ENCODE measurements at regions not wholly inside any gene's neighbourhood (a gene's known extent, or its start where the extent isn't known, plus 50 kb on each side); places are given as distances from the start of the nearest gene placed in this dataset.

DNA sequence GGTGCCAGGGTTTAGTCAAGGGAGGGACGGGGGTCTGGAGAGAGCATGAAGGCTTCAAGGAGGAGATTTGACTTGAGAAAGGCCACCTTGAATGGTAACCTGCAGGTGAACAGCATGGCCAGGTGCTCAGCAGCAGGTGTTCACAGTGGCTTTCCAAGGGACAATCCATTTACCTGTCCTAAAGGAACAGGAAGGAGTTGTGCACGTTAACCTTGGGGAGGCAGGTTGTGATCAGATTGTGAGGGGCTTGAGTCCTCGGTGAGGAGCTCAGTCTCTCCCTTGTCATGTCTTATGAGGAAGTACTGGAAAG is 120.1 kb upstream of the ERCC6L2 start:
- DNase-seq, result no peak

DNA sequence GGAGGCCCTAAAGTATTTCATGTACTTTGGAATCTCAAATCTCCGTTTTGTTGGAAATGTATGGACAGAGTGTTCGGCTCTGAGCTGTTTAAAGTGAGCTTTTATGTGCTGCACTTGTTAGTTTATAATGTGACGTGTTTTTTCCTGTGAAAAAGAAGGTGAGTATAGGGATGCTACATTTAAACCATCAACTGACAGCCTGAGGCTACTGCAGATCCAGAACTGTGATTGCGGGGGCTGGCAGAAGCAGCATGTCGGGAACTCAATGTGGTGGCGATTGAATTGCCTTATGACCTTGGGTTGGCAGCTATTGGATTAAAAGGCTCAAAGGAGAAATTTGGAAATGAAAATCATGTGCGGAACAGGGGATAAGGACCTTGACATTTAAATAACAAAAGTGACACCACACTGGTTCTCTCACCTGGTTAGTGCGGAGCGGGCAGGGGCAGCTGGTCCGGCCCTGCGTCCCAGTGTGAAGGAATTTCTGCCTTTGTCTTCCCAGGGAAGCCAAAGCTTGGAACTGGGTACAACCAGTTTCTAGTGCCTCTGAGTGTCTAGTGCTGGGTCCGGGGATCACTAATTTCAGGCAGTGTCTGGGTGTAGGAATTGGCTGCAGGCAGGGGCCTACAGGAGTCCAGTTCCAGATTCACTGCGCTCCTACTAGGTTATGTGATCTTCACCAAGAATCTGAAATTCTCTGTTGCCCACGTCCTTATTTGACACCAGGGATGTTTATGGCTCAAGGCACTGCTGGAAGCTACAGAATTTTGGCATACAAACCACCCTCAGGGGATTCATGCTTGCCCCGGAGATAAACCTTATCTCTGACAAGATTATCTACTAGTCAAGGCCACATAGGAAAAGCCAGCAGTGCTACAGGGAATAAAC is 120.7 kb upstream of the ERCC6L2 start:
- no peak for DNase-seq

DNA sequence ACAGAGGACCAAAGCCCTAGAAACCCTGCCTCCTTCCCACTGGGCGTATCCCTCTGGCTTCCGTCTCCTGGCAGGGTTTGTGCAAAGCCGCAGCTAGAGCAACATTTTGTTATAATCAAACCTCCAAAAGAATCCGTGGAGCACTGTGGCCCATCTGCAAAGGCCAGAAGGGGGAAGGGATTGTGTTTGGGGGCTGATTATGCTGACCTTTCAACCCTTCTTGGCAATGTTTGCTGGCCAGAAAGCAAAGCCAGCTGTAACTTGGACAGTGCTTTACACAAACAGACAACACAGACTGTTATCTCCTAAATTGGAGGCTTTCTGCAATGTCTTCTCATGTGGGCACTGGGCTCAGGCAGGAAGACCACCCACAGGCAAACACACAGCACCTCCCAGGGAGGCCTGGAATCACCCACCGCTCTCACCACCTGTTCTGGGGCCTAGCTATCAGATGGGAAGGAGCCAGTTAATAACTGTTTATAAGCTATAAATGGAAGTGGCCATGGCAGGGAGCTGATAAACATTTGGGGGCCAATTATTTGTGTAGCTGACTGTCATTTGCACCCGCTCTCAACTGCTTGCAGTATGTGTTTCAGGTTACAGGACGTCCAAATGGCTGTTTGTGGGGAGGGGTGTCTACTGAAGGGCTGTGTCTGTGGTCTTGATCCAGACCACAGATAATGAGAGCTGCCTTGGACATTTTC is 121.6 kb upstream of the ERCC6L2 start:
- DNase-seq, result no peak

DNA sequence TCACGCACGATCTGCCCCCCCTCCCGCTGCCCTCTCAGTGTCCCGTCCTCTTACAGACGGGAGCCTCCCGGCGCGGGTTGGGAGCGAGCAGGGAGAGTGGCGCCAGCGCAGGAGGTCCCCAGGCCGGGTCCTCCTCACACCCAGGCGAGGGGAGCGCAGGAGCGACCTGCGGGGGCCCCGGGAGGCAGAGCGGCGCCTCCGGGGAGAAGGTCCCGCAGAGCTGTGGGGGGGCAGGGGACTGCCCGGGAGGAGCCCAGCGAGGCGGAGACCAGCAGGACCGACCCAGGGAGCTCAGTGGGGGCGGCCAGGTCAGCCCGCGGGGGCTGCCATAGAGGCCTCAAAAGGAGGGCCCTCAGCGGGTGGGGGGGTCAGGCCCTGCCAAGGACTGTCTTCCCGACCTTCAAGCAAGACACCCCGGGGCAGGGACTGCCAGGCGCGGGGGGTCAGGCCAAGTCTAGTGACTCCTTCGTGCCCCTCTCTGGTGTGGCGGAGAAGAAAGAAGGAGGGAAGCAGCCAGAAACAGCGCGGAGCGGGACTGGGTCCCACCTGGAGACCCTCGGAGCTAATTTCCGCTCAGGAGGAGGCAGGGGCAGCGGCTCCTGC is 123.3 kb upstream of the ERCC6L2 start:
- no peak for DNase-seq

DNA sequence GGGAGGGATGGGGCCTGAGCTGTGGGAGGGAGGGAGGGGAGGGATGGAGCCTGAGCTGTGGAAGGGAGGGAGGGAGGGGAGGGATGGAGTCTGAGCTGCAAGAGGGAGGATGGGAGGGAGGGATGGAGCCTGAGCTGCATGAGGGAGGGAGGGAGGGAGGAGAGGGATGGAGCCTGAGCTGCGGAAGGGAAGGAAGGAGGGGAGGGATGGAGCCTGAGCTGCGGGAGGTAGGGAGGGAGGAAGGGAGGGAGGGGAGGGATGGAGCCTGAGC is 124.0 kb upstream of the ERCC6L2 start:
- DNase-seq, result no peak

DNA sequence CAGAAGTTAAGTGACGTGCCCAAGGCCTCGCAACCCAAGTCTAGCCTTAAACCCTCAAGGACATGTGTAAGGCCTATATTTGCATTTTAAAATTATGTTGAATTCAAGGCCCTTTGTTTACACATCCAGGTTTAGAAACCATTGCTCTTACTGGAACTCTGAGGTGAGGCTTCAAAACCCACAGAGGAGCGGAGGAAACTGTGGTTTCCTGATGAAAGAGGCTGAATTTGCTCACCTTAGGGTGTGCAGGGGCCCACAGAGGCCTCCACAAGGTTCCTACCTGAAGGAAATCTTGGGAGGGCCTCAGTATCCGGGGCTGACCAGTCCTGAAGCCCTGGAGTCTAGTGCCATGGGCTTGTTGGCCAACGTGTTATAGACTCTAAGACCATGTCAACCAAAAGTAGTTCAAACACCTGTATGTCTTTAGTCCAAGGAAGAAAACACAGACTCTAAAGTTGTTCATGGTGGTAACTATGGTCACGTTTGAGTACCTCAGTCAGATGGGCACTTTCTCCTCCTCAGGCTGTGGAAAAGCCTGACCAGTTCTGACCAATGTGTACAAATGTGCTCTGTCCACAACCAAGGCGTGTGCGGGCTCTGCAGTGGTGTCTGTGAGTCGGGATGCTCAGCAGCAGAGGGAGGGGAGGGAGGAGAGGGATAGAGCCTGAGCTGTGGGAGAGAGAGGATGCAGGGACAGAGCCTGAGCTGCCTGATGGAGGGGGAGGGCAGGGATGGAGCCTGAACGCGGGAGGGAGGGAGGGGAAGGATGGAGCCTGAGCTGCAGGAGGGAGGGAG is 124.6 kb upstream of the ERCC6L2 start:
- peak; percentile 30 for DNase-seq

DNA sequence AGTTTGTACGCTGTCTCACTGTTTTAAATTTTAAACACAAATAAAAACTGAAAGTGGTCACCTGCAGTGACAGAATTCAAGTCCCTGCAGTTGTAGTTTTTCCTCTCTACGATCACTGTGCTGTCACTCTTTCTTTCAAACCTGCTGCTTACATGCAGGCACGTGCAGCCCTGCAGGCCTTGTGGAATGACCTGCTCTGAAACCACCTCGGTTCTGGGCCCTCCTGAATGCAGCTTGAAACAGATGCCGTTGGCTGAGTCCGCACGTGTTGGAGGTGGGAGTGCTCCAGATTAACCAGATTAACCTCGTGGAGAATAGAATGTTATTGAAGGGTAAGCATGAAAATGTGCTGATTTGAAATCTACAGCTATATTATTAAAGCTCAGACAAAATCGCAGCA is 126.0 kb upstream of the ERCC6L2 start:
- no peak for DNase-seq

DNA sequence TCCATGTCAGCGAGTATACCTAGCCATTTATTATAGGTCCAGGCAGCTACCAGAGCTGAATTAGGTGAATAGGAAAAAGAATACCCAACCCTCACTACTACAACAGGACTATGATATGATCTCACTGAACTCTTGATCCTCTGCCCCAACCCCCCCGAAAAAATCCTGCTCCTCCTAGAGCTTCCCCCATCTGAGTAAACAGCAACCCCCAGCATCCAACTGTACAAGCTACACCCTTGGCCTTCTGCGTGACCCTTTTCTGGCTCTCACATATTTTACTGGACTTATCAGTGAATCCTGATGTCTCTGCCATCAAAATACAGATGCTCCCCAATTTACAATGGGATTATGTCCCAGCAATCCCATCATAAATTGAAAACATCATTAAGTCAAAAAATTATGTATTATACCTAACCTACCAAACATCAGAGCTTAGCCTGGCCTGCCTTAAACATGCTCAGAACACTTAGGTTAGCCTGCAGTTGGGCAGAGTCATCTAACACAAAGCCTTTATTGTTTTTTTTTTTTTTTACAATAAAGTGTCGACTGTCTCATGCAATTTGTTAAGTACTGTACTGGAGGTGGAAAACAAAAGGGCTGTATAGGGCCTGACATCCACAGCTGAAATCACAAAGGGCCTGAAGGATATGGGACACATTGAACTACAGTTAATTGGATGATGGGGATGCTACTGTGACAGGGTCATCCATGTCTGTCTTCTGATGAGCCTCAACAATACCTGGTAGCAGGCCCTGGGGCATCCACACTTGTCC is 128.9 kb upstream of the ERCC6L2 start:
- no peak for DNase-seq

DNA sequence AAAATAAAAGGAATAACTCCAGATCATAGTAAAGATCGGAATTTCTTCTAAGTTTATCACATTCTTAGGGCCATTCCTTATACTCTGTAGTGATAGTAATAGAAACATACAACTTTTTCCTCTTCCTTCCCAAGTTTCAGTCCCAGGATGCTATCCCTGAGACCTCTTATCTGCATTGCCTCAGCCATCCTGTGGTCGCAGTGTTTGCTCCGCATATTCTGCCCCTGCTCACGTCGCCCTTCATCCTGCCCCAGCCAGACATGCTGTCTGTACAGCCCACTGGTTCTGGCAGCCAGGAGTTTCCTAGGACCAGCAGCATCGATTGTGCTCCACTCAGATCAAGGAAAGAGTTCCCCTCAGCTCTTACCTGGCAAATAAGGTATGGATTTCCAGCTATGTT is 132.7 kb upstream of the ERCC6L2 start:
- no peak for DNase-seq

DNA sequence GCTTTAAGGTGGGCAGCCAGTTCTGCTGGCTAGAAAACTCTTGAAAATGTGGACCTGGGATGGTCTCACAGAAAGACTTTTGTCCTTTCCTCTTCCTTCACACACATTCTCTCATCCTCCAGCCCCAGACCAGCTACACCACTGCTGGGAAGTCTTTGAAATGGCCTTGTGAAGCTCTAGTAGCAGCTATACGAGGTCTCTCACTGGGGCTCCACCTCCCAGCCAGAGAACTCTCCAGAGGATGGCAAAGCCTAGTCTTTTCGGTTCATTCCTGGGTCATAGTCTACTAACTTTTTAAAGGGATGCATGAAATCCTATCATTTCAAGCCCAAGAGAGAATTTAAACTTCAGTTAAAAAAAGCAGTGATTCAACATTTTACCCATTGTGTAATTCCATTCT is 133.9 kb upstream of the ERCC6L2 start:
- DNase-seq, result no peak

DNA sequence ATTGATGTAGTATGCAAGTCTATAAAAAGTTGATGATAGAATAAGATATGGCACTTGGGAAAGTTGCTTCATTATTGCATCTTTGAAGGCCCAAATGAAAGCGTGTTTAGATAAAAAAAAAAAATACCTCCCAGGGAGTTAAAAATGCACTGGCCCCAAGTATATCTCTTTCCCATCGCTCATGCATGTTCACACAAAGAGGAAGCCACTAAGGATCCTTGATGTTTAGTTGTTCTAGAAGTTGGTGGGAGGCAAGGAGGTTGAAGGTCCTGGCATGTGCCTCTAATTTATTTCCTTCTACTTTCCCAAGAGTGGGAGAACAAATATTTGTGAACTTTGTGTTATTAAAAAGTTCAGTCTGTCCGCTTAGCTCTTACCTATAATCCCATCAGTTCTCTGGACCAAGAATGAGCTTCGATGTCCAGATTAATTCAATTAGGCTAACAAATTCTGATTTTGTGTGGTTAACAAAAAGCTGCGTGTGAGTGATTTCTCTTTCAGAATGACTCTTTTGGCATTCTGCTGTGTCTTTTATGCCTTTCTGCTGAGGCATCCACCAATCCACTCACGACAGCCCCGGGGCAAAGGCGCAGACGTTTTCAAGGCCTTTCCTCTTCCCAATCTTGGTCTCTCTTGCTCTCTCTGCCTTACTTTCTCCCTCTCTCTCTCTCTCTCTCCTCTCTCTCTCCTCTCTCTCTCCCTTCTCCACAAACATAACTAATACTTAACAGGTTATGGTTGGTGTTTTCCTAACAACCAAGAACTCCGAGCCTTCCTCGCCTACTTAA is 135.1 kb upstream of the ERCC6L2 start:
- DNase-seq, result no peak

DNA sequence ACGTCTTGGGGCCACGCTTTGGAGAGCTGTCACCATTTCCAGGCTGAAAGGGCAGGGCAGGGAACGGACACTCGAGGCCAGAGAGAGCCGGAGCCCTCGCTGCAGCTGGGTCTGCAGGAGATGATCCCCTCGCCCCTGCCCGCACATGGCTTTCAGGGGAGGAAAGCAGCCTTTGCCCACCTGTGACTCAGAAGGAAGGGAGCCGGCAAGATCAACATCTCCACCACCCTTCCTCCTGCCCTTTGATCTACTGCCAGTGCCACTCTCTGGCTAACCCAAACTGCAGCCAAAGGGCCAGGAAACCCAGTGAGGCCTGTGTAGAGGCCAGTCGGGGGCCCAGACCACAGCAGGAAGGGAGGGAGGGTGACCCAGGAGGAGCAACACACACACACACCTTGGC is 137.1 kb upstream of the ERCC6L2 start:
- no peak for DNase-seq

DNA sequence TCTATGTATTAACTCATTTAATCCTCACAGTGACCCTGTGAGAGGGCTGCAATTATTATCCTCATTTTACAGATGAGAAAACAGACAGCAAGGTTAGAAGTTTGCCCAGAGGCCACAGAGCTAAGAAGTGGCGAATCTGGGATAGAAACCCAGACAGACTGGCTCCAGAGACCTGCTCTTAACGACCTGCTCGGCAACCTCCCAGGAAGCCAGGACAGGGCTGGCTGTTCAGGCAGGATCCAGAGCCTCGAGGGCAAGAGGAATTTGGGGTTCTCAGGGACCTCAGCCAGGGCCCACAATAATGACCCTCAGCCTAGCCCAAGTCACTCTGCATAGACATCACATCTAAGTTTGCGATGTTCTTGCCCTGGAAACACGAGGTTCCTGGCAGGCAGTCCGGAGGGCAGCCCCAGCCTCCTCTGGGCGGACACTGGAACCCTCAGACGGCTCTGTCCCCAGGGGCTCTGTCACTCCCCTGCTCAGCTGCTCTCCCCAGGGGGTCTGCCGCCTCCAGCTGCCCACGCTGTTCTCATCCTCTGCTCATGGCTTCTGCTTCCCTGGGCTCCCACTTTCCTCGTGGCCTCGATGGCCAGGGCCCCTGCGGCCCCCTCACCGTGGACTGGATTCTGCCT is 138.5 kb upstream of the ERCC6L2 start:
- DNase-seq, result no peak

DNA sequence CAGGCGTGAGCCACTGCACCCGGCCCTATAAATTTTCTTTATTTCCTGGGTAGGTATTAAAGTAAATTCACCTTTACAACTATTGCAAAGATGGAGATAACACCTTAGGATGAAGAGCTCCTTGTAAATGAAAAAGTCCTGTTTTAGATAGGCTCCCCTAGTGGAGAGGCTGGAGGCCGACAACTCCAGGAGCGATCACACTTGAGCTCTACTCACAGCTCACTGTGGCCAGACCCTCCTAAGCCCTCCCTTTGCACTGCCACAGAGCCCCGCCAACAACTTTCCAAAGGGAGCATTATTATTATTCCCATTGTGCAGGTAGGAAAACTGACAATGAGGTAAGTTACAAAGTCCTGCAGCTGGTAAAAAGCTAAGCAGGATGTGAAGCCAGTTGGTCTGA is 139.1 kb upstream of the ERCC6L2 start:
- no peak for DNase-seq

DNA sequence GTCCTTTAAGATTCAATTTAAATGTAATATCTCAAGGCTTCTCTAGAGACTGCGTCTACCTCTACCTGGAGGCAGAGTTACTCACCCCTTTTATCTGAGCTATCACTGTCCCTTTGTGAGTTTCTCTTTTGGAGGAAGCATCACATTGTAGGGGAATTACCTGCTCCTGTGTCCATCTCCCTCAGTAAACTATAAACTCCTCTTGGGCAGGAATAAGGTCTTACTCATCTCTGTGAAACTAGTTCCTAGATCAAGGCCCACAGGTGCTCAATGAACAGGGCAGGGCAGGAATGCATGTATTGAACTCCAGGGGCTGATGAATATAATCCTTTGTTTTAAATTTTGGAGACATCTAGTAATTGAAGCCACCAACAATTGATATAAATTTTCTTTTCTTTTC is 139.8 kb upstream of the ERCC6L2 start:
- no peak for DNase-seq

DNA sequence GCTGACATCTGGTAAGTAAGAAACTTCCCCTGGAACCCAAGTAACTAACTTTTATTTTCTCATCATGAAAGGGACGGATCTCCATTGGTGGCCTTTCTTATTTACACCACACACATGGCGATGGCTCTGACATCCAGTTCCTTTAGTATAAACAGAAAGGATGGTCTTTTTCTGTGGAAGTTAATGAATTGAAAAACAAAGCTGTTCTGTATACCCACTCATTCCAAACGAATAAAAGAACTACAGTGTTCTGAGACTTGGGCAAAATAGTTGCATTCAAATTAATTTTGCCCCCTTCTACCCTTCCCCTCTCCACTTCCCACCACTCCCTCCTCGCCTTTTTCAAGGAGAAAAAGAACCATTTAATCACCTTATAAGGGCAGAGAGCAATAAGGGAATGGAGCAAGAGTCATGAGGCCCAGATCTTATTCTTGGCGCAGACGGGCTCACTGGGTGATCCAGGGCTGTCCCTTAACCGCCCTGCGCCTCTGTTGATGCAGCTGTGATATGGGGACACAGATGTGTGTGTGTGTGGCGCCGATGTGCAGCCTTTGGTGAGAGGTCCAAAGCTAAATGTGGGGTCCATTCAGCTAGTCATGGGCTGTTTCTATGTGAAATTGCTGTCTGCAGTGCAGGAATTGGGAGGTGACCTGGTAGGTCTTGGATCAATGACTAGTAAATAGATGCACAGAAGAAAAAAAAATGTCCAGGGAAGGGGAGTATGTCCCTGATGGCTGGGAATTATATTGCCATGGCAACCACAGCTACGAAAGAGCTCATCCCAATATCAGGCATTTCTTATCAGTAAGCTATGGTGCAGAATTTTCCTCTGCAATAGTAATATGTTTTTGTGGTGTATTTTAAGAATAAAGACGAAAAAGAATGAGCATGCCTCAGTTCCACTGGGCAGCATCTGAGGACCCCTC is 141.5 kb upstream of the ERCC6L2 start:
- no peak for DNase-seq

DNA sequence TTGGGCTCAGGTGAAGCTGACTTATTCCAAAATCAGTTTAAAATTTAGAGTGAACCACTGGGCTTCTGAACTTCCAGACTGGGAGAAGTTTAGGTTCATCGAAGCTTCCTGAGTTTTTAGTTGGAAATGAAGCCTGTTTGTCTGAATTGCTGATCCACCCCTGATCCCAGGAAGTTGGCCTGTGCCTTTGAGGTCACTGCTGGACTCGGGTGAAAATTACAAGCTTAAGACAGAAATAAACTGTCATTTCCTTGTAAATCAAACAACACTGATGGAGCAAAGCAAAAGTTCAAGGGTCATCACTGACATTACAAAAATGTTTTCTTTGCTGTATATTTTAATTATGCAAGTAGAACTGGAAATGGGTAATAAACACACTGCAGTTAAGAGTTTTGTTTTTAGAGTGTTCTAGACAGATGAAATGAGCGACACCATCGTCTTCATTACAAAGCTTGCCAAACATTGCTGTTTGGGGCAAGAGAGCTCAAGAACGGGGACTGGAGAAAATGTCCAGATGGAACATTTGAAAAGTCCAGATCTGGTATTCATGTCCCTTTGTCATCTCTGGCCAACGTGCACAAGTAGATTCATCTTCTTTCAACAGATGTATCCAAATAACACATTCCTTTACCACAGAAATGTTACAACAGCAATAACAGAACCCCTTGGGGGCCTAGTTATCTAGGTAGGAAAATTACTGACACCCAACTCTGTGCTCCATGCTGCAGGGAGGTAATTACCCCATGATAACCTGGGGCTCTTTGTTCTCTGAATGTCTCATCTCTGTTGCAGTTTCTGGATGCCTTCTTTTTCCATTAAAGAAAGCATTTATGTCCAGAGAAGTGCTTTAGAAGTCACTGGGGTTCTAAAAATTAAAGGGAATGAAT is 142.4 kb upstream of the ERCC6L2 start:
- no peak for DNase-seq

DNA sequence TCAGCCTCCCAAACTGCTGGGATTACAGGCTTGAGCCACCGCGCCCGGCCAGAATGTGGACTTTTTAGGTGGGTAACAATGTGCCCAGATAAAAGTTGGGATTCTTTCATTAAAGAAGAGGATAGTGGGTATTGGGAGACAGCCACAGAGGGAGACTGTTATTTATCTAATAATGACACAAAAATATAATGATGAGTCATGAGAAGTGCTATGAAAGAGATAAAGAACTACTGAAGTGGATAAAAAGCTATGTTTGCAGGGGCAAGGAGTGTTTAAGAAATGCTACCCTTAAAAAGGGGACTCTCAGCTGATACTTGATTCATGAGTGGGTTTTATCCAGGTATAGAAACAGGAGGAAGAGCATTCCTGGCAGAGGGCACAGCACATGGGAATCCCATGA is 143.6 kb upstream of the ERCC6L2 start:
- DNase-seq, result no peak

DNA sequence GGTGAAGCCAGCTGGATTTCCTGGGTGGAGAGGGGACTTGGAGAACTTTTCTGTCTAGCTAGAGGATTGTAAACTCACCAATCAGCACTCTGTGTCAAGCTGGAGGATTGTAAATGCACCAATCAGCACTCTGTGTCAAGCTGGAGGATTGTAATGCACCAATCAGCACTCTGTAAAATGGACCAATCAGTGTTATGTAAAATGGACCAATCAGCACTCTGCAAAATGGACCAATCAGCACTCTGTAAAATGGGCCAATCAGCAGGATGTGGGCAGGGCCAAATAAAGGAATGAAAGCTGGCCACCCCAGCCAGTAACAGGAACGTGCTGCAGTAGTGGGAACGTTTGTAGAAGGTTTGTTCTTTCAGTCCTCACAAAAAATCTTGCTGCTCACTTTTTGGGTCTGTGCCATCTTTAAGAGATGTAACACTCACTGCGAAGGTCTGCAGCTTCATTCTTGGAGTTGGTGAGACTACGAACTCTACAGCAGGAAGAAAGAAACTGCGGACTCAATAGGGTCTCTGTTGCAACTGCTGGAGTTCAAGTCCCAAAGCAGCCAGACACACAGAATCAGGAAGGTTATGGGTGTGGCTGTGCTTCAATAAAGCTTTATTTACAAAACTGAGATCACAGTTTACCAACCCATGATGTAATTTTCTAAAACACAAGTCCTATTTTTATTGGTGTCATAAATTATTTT is 145.7 kb upstream of the ERCC6L2 start:
- no peak for DNase-seq
